HG02884 (cell line): ENCODE measurements at regions not wholly inside any gene's neighbourhood (a gene's known extent, or its start where the extent isn't known, plus 50 kb on each side); places are given as distances from the start of the nearest gene placed in this dataset.

Source experiments
- ATAC-seq: cut with Tn5 transposase; IDR thresholded peaks from one replicate; pipeline ENCODE4 v1.9.1; 2021; ENCODE audit warnings: mild to moderate bottlenecking, moderate library complexity; ENCODE audit not compliant: unreplicated experiment

DNA sequence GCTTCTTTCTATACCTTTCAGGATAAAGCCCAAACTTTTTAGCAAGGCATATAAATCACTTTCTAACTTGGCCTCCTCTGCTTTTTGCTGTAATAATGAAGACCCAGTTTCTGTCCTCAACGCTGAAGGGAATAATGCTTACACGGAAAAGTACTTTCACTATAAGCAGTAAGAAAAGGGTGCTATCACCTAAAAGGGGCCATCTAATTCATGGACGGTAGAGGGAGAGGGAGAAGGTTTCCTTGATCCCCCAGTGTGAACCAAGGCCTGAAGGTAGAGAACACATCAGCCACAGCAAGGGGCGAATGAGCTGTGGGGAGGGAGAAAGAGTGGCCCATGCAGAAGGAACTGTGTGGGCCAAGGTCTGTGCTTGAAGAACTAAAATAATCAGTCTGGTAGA lies 417.7 kb upstream of the CLINT1 start:
- ATAC-seq, result no peak

DNA sequence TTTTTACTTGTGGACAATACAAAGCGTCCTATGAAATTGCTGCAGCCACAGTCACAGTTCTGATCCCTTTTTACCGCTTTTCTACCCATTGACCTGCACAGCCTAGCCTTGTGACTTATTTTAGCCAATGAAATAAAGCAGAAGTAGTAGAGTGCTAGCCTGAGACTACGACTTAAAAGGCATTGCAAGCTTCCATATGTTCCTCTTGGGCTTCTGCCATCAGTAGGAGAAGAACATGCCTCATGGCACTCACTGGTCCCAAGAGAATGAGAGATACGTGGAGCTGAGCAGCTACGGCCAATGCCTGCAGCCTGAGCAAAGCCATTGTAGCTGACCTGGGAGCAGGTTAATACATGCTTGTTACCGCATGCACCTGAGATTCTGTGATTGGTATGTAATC lies 416.6 kb upstream of the CLINT1 start:
- ATAC-seq, result no peak

DNA sequence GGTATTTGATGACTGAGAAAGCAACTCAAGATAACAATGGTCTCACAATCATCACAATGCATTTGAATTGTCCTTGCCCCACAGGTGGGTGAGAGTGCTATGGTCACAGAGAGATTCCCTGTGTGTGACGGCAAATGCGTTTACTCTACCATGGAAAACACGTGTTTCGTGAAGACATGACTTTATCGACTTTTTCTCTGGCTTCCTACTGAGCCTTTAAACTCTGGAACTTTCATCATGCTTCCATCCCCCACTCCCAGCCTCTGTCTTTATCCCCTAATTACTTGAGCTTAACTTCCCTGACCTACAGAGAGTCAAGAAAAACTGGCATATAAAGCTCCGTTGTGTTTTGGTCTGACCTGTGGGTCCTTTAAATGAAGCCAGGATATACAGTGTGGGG lies 414.1 kb upstream of the CLINT1 start:
- ATAC-seq, result no peak

DNA sequence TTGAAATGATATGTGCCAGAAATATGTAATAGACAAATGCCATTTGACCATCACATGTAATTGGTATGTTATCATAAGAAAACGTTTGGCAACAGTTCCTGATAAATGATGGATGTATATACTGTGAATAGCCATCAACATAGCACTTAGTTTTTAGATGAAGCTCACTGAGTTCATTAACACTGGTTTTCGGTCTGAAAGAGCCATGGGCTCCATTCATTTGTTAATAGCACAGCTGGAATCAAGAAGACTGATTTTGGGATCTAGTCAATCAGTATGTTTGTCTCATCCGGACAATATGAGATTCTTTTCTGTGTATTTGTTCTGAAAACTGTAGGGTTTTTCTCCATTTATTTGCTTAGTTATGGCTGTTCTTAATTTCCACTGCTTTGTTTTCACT lies 413.5 kb upstream of the CLINT1 start:
- no peak for ATAC-seq

GRCh38 chr5:158270996-158271554 lies 412.1 kb upstream of the CLINT1 start:
- no peak for ATAC-seq

DNA sequence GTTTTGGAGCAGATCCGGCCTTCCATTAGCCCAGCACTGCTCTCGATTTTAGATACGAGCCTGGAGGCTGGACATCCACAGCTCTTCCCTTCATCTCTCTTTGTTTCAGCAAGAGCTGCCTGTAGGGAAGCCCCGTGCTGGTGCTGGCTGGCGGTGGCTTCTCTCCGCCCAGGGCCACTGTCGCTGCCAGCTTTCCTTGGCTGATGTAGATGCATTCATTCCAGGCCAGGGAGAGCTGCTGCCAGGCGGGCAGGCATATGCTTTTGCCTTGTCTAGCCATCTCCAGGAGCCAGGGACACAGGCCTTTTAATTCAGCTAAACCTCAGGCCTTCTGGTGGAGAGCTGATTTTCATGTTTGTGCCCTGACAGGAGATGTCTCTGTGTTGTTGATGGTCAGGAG lies 409.3 kb upstream of the CLINT1 start:
- ATAC-seq, result no peak

DNA sequence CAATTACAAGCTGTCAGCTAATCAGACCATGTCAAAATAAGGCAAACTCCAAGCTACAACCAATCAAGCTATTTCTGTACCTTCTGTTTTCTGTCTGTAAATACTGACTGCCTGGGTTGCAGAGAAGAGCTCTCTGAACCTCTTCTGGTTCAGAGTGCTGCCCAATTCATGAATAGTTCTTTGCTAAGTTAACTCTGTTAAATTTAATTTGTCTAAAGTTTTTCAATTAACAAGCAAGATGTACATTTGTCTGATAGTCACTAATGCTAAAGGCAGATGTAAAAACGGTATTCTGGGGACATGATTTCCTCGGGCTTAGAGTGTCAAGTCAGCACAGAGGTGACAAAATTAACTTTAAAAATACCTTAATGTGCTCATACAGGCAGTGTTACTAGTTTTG lies 408.3 kb upstream of the CLINT1 start:
- no peak for ATAC-seq

- no peak for ATAC-seq
These were observed 407.2 kb upstream of the CLINT1 start for GRCh38 chr5:158265931-158266700.

GRCh38 chr5:158265346-158265745 lies 406.4 kb upstream of the CLINT1 start:
- ATAC-seq, result no peak

GRCh38 chr5:158264264-158264663 lies 405.3 kb upstream of the CLINT1 start:
- ATAC-seq, result no peak

DNA sequence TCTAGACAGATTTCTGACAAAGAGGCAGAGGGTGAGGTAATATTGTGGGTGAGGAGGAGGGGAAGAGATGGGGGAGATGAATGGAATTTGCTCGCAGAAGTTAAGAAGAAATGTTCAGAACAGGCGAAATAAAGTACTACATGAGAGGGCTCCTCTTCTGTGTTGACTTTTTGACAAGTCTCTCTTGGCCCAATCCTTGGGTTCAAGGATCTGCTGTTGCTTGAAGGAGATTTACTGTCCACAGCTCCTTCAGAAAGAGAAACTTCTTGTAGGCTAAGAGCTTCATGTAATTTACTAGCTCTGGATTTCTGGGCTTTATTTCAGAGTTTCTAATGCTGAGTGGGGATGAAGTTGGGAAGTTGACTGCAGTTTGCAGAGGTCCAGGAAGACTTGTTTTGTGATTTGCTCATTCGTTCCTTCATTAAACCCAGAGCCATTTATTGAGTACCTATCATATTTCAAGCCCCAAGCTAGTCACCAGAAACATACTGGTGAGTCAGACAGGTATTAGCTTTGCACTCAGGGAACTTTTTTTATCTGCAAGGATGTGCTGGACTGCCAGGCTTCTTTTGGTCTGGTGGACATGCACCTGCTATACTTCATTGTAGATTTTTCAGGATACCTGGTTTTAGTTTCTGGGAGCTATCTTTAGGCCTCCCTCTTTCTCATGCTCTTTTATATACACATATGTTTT lies 402.9 kb upstream of the CLINT1 start:
- no peak for ATAC-seq

GRCh38 chr5:158256096-158256495 lies 397.2 kb upstream of the CLINT1 start:
- no peak for ATAC-seq

DNA sequence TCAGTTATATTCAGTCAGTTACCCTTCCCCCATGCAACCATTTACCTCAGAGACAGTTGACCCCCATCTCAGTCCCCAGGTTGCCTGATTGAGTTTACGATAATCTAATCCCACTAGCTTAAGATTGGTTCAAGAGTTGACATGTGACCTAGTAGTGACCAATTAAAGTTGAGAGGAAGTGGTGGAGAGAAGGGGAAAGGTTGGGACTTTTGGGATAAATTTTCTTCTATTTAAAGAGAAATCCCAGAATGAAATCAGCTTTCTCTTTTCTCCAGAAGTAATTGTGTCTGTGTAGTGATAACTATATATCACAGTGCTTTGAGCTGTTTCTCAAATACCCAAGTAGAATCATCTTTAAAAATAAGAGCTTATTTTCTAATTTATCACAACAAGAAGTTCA lies 396.7 kb upstream of the CLINT1 start:
- no peak for ATAC-seq

- ATAC-seq, result no peak
These were observed 387.7 kb upstream of the CLINT1 start for GRCh38 chr5:158246661-158247060.

DNA sequence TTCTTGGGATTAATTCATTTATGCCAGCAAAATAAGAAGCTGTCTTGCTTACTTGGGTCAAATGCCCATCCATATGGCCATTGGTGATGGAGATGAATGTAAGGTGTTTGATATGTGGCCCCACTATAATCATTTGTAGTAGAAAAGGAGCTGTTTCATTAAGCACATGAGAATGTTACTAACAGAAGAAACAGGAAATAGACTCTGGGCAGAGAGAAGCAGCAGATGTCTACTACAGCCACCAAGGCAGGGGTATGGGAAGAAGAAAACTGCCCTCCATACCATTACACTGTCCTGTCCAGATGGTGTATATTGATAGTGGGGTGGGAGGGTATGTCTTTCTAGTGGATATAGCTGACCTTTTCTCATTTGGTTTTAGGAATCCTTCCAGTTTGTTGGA lies 386.6 kb upstream of the CLINT1 start:
- ATAC-seq, result no peak

GRCh38 chr5:158244882-158245281 lies 385.9 kb upstream of the CLINT1 start:
- ATAC-seq, result no peak

DNA sequence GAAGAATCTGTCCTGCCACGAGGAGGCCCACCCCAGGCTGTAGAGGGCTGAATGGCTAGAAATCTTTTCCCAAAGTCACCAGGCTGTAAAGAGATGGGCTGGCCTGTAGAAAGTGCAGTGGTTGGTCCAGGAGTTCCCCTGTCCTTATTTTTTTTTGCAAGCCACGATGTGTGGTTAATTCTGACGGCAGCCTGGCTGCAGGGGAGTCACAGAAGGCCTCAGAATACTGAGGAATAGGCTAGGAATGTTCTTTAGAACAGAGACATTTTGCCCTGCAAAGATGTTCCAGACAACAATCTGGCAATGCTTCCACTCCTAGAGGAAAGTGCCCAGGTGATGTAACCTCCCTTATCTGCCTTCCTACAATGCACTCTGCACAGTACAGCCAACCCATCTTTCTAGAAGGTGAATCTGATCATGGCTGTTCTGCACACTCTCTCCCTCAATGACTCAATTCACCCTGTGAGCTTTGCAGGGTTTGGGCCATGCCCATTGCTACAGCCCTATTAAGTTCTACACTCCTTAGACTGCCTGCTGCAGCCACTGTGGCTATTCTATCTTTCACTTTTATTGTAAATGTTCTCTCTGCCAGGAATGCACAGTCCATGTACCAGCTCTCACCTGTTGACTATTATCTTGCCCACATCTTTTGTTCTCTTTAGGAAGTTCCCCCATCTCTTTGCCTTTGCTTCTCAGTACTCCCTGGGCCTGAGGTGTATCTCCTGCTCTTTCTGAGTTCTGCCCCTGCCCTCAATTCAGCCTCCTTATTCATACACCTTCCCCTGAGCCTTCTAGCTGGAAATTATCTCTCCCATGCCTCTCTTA lies 377.8 kb upstream of the CLINT1 start:
- ATAC-seq, result no peak

DNA sequence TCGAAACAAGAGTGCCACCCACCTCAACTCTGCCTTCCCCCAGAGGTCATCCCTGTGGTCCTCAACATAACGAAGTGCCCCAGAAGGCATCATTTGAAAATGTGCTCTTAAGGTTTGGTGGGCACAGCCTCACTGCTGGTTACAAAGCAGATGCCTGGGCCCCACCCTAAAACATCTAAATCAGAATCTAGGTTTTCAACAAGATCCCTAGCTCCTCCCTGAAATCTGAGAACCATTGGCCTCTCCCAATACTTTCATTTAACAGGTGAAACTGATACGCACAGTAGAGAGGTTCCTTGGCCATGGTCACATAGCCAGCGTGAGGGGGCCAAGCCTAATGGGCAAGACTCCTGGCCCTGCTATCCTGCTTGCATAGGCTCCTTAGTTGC lies 376.2 kb upstream of the CLINT1 start:
- no peak for ATAC-seq

DNA sequence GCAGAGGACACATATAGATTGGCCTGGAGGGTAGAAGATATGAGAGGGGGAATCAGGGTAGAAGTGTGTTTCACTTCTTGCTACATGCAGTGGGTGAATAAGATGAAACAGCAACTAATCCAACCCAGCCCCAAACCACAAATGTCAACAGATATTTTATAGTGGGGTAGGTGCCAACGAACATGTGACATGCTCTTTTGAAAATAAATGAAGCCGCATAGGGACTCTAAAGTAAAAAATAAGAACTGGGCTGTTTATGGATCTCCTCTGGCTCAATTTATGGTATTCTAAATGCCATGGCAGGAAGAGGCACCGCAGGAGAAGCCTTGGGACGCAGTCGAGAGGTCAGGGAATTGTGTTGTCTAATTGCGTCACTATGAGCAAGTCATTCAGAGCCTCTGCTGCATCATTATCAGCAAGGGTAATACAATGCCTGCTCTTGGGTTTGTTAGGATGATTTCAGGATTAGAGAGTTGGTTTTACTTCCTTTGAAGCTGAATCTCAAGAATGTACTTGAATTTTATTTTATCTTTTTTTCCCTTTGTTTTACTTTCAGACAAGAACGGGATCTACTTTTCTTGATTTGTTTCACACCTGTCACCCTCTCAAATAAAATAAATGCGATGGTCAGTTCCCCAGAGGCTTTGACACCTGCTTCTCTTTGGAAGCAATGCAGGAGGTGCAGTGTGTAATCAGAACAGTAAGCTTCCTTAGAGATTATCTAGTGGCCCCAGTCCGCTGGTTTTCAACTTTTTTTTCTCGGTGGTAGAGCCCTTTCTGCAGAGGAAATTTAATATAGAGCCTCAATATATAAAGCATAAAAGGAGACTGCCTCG lies 375.6 kb upstream of the CLINT1 start:
- no peak for ATAC-seq

GRCh38 chr5:158233735-158234322 lies 374.9 kb upstream of the CLINT1 start:
- no peak for ATAC-seq
